ENCODE measurements at regions not wholly inside any gene's neighbourhood (a gene's known extent, or its start where the extent isn't known, plus 50 kb on each side); places are given as distances from the start of the nearest gene placed in this dataset.

DNA sequence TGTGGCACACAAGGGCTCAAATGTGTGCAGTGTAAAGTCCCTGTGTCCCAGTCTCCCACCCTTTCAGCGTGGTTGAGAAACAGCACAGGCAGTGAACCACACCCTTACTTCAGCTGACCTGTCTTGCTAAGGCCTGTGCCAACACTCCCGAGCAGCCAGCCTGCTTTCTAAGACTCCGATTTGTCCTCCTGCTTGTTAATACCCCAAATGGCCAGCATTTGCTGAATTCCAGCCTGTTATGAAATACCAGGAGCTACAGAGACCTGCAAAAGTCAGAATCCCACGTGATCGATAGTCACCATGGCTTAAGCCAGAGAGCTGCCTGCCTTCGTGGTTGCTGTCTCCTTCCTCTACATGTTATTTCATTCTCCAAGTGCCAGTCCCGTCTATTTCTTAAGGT lies 200.5 kb downstream of the FGF9 start:
- H3K4me1 ChIP-seq (ENCODE audit: control insufficient read depth in 3 of 3, insufficient read depth in 3 of 3, low read length in 3 of 3), result no peaks in the 10 kb centered on the region
- no peaks in the 10 kb centered on the region for H3K9me3 ChIP-seq (ENCODE audit: control insufficient read depth in 3 of 3, low read length in 3 of 3)
- no peak overlapping the region for H3K4me3 ChIP-seq (ENCODE audit: low read length in 3 of 3)
- H3K9ac ChIP-seq (ENCODE audit: low read depth in 1 of 3, low read length in 3 of 3), result no peak overlapping the region
- H3K36me3 ChIP-seq (ENCODE audit: control insufficient read depth in 3 of 3, insufficient read depth in 3 of 3, low read length in 3 of 3), result no peaks in the 10 kb centered on the region
- H3K27ac ChIP-seq (ENCODE audit: low read depth, low read length), result no peak overlapping the region
- H3K27me3 ChIP-seq (ENCODE audit: control insufficient read depth in 3 of 3, insufficient read depth in 3 of 3, low read length in 3 of 3), result peaks cover 0 to 3% (median 0%) of the 10 kb centered on the region in 3 donors

DNA sequence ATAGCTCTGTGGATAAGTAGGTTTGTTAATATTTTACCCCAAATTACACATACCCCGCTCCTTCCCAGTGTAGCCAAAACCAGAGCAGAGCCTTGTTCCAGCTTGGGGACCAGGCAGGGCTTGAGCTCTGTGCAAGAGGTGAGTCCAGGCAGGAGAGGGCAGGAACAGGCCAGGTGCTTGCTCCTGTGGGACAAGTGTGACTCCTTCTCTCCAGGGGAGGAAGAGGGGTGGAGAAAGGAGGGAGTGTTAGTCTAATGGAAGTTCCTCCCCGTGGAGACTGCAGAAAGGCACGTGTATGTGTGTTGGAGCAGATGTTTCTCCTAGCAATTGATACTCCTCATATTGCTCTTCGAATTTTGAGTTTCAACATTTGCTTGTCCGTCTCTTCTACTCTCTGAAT lies 201.0 kb downstream of the FGF9 start:
- no peaks in the 10 kb centered on the region for H3K36me3 ChIP-seq (ENCODE audit: control insufficient read depth in 3 of 3, insufficient read depth in 3 of 3, low read length in 3 of 3)
- H3K9me3 ChIP-seq (ENCODE audit: control insufficient read depth in 3 of 3, low read length in 3 of 3), result no peaks in the 10 kb centered on the region
- H3K27me3 ChIP-seq (ENCODE audit: control insufficient read depth in 3 of 3, insufficient read depth in 3 of 3, low read length in 3 of 3), result peaks cover 0 to 3% (median 0%) of the 10 kb centered on the region in 3 donors
- H3K9ac ChIP-seq (ENCODE audit: low read depth in 1 of 3, low read length in 3 of 3), result no peak overlapping the region
- H3K4me1 ChIP-seq (ENCODE audit: control insufficient read depth in 3 of 3, insufficient read depth in 3 of 3, low read length in 3 of 3), result no peaks in the 10 kb centered on the region
- H3K27ac ChIP-seq (ENCODE audit: low read depth, low read length), result no peak overlapping the region
- no peak overlapping the region for H3K4me3 ChIP-seq (ENCODE audit: low read length in 3 of 3)

DNA sequence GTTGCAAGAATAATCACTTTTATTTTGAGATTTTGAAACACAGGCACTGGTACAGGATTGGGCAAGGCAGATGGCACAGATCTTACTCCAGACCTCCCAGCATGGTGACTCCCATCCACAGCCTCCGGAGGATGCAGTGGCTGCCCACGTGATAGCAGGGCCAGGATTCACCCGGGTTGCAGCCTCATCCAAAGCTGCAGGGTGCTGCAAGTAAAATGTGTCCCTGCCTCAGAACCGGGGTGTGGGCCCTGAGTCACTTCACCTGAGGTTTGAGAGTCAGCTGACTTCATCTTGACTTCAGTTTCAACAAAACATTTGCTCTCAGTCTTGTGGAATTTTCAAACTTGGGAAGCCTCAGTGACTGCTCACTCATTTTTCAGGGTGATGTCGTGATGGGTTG lies 201.9 kb downstream of the FGF9 start:
- Histone ChIP-seq H3K4me1 (ENCODE audit: control insufficient read depth in 3 of 3, insufficient read depth in 3 of 3, low read length in 3 of 3) (no peaks in the 10 kb centered on the region), H3K27me3 (ENCODE audit: control insufficient read depth in 3 of 3, insufficient read depth in 3 of 3, low read length in 3 of 3) (peaks cover 0 to 3% (median 0%) of the 10 kb centered on the region in 3 donors), H3K9ac (ENCODE audit: low read depth in 1 of 3, low read length in 3 of 3) (no peak overlapping the region), H3K4me3 (ENCODE audit: low read length in 3 of 3) (no peak overlapping the region), H3K27ac (ENCODE audit: low read depth, low read length) (no peak overlapping the region), H3K36me3 (ENCODE audit: control insufficient read depth in 3 of 3, insufficient read depth in 3 of 3, low read length in 3 of 3) (no peaks in the 10 kb centered on the region), H3K9me3 (ENCODE audit: control insufficient read depth in 3 of 3, low read length in 3 of 3) (no peaks in the 10 kb centered on the region)

DNA sequence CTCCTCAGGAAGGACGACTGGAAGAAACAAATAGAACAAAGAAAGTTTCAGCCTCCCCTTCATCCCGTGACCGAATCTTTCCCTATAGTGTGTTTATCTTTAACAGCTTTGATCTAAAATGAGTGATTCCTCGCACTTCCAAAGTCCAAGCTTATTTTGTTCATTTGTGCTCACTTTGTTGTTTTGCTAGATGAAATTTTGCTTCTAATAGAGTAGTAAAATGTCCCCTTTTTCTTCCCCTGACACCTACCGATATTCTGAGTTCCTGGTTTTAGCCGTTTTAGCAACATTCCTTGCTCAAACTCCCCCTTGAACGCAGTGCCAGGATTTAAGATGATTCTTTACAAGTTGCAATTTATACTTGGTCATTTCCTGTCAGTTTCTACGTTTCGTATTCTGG lies 204.2 kb downstream of the FGF9 start:
- peaks cover 0 to 3% (median 0%) of the 10 kb centered on the region in 3 donors for H3K27me3 ChIP-seq (ENCODE audit: control insufficient read depth in 3 of 3, insufficient read depth in 3 of 3, low read length in 3 of 3)
- no peaks in the 10 kb centered on the region for H3K9me3 ChIP-seq (ENCODE audit: control insufficient read depth in 3 of 3, low read length in 3 of 3)
- H3K4me1 ChIP-seq (ENCODE audit: control insufficient read depth in 3 of 3, insufficient read depth in 3 of 3, low read length in 3 of 3), result no peaks in the 10 kb centered on the region
- H3K9ac ChIP-seq (ENCODE audit: low read depth in 1 of 3, low read length in 3 of 3), result no peak overlapping the region
- no peak overlapping the region for H3K27ac ChIP-seq (ENCODE audit: low read depth, low read length)
- no peaks in the 10 kb centered on the region for H3K36me3 ChIP-seq (ENCODE audit: control insufficient read depth in 3 of 3, insufficient read depth in 3 of 3, low read length in 3 of 3)
- H3K4me3 ChIP-seq (ENCODE audit: low read length in 3 of 3), result no peak overlapping the region

DNA sequence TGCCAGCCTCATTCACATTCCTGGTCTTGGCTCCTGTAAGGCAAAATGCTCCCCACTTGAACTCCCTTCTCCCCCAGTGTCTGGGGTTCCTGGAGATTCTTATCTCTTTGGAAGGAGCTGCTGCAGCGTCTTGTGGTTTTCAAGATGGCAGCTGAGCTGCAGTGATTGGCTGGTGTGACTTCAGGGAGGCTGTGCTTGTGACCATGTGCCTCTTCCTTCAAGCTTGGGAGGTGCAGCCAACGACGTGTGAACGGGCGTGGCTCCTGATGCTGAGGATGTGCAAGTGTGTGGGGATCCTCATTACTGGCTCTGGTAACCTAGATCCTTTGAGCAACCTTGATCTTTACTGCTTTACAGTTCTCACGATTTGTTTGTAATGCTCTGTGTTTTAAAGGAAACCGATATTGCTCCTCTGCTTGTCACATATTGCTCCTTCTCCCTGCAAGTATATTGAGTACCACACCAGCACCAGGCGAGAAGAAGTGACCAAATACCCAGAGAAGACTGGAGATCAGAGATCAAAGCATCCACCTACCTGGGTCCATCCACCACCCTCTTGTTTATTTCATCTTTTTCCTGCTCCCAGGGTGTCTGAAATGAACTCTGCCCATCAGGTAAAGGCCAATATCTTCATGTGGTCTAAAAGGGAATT lies 208.5 kb downstream of the FGF9 start:
- H3K27ac ChIP-seq (ENCODE audit: low read depth, low read length), result no peak overlapping the region
- H3K36me3 ChIP-seq (ENCODE audit: control insufficient read depth in 3 of 3, insufficient read depth in 3 of 3, low read length in 3 of 3), result no peaks in the 10 kb centered on the region
- H3K27me3 ChIP-seq (ENCODE audit: control insufficient read depth in 3 of 3, insufficient read depth in 3 of 3, low read length in 3 of 3), result no peaks in the 10 kb centered on the region
- no peaks in the 10 kb centered on the region for H3K9me3 ChIP-seq (ENCODE audit: control insufficient read depth in 3 of 3, low read length in 3 of 3)
- H3K9ac ChIP-seq (ENCODE audit: low read depth in 1 of 3, low read length in 3 of 3), result no peak overlapping the region
- H3K4me3 ChIP-seq (ENCODE audit: low read length in 3 of 3), result no peak overlapping the region
- H3K4me1 ChIP-seq (ENCODE audit: control insufficient read depth in 3 of 3, insufficient read depth in 3 of 3, low read length in 3 of 3), result no peaks in the 10 kb centered on the region

DNA sequence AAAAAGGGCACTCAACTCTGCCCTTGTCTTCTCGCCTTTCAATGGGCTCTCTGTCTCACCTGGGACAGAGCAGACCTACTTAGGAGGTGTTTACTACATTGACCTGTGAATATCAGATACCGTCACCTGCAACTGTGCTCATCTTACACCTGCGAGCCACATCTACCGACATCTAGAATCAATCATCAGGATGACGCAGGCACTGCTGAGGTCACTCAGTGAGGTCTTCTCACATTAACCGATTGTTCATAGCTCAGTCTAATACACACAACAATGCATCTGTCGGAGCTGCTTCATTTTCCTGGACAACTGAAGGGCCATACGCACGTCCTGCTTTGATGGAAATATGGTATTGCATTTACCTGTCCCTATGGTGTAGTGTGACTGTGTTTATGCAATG lies 211.9 kb downstream of the FGF9 start:
- no peaks in the 10 kb centered on the region for H3K4me1 ChIP-seq (ENCODE audit: control insufficient read depth in 3 of 3, insufficient read depth in 3 of 3, low read length in 3 of 3)
- no peak overlapping the region for H3K4me3 ChIP-seq (ENCODE audit: low read length in 3 of 3)
- H3K9me3 ChIP-seq (ENCODE audit: control insufficient read depth in 3 of 3, low read length in 3 of 3), result no peaks in the 10 kb centered on the region
- H3K27ac ChIP-seq (ENCODE audit: low read depth, low read length), result no peak overlapping the region
- H3K27me3 ChIP-seq (ENCODE audit: control insufficient read depth in 3 of 3, insufficient read depth in 3 of 3, low read length in 3 of 3), result no peaks in the 10 kb centered on the region
- H3K36me3 ChIP-seq (ENCODE audit: control insufficient read depth in 3 of 3, insufficient read depth in 3 of 3, low read length in 3 of 3), result no peaks in the 10 kb centered on the region
- no peak overlapping the region for H3K9ac ChIP-seq (ENCODE audit: low read depth in 1 of 3, low read length in 3 of 3)

DNA sequence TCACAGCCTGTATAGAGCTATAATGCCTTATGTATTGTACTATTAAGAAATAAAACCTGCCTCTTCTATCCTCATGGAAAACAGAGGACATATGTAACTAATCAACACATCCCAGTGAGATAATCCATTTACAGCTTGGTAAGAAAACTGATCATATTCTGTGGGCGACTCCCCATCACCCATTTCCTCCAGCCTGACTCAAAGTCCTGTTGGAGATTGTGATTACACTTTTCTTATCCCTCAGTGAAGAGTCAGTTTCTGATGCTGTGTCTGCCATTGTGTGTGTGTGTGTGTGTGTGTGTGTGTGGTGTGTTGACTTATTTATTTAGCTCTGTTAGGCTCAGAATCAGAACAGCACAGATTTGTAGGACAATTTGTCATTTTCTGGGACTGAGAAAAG lies 212.8 kb downstream of the FGF9 start:
- no peak overlapping the region for H3K4me3 ChIP-seq (ENCODE audit: low read length in 3 of 3)

DNA sequence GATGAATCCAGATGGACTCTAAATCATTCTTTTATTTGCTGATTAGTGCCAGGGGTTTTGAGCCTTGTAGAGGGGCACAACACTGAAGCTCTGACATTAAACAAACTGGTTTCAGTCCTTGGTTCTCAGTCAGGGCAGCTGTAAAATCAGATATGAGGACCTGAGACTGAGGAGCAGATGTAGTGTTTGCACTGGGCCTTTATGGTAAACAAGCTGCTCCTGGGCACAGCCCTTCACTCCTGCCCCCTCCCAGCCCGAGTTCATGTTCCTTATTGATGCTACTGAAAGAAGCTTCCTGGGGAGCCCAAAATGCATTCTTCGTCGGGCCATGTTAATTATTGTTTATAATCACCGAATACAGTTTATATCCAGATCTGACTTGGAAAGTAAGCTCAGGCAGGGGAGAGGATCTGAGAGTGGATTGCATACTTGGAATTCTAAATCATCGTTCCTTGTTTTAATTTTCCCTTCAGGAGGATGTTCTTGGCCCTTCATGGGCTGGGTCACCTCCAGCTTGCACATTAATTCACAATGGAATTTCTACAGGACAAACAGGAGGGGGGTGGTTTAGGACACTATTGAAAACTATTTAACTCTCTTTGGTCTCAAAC lies 213.5 kb downstream of the FGF9 start:
- Histone ChIP-seq H3K36me3 (ENCODE audit: control insufficient read depth in 3 of 3, insufficient read depth in 3 of 3, low read length in 3 of 3) (no peaks in the 10 kb centered on the region), H3K27ac (ENCODE audit: low read depth, low read length) (no peak overlapping the region), H3K9me3 (ENCODE audit: control insufficient read depth in 3 of 3, low read length in 3 of 3) (no peaks in the 10 kb centered on the region), H3K27me3 (ENCODE audit: control insufficient read depth in 3 of 3, insufficient read depth in 3 of 3, low read length in 3 of 3) (no peaks in the 10 kb centered on the region), H3K4me3 (ENCODE audit: low read length in 3 of 3) (no peak overlapping the region), H3K4me1 (ENCODE audit: control insufficient read depth in 3 of 3, insufficient read depth in 3 of 3, low read length in 3 of 3) (no peaks in the 10 kb centered on the region), H3K9ac (ENCODE audit: low read depth in 1 of 3, low read length in 3 of 3) (no peak overlapping the region)

More for the DNA sequence above, 212.8 kb downstream of the FGF9 start:
- Histone ChIP-seq H3K36me3 (ENCODE audit: control insufficient read depth in 3 of 3, insufficient read depth in 3 of 3, low read length in 3 of 3) (no peaks in the 10 kb centered on the region), H3K27ac (ENCODE audit: low read depth, low read length) (no peak overlapping the region), H3K9me3 (ENCODE audit: control insufficient read depth in 3 of 3, low read length in 3 of 3) (no peaks in the 10 kb centered on the region), H3K27me3 (ENCODE audit: control insufficient read depth in 3 of 3, insufficient read depth in 3 of 3, low read length in 3 of 3) (no peaks in the 10 kb centered on the region), H3K9ac (ENCODE audit: low read depth in 1 of 3, low read length in 3 of 3) (no peak overlapping the region), H3K4me1 (ENCODE audit: control insufficient read depth in 3 of 3, insufficient read depth in 3 of 3, low read length in 3 of 3) (no peaks in the 10 kb centered on the region)

DNA sequence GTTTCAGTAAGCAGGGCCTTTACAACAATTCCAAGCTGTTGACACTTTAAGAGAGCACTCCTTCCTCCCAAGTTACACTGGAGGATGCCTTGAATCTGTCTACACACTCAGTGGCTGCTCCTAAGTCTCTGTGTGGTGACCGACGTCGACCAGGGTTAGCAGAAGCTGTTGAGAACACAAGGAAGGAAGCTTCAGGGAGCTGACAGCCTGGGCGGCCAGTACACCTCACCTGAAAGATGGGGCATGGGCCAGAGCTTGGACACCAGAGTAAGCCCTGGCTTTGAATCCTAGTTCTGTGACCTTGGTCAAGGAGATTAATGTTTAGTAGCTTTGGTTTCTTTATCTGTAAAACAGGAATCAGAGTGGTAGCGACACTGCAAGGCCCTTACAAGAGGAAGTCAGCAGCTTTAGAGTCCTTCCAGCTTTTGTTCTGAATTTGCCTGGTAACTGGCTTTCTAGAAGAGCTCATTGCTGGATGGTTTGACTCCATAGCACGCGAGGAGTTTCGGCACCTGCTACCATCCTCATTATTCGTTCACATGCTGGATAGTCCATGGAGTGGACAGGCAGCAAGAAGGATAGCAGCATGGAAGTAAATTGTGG lies 214.2 kb downstream of the FGF9 start:
- Histone ChIP-seq H3K9ac (ENCODE audit: low read depth in 1 of 3, low read length in 3 of 3) (no peak overlapping the region), H3K4me3 (ENCODE audit: low read length in 3 of 3) (no peak overlapping the region), H3K27me3 (ENCODE audit: control insufficient read depth in 3 of 3, insufficient read depth in 3 of 3, low read length in 3 of 3) (no peaks in the 10 kb centered on the region), H3K9me3 (ENCODE audit: control insufficient read depth in 3 of 3, low read length in 3 of 3) (no peaks in the 10 kb centered on the region), H3K36me3 (ENCODE audit: control insufficient read depth in 3 of 3, insufficient read depth in 3 of 3, low read length in 3 of 3) (no peaks in the 10 kb centered on the region), H3K27ac (ENCODE audit: low read depth, low read length) (no peak overlapping the region), H3K4me1 (ENCODE audit: control insufficient read depth in 3 of 3, insufficient read depth in 3 of 3, low read length in 3 of 3) (no peaks in the 10 kb centered on the region)

DNA sequence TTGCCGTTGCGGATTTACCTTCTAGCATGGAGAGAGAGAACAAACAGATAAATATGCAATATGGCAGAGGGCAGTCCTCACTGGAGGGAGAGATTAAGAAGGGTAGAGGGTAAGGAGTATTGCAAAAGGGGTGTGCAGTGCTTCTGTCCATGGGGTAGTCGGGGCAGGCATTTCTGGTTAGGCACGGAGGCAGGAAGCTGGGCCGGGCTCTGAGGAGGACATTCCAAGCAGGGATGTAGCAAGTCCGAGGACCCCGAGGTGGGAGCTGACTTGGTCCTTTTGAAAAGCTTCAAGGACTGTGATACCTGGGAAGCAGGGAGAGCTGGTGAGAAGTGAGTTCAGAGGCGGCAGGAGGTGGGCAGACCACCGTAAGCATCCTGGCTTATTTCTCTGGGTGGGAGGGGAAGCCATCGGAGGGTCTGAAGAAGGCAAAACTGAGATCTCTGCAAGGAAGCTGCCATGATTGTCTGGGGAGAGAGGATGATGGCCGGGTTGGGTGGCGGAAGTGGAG lies 214.9 kb downstream of the FGF9 start:
- Histone ChIP-seq H3K9me3 (ENCODE audit: control insufficient read depth in 3 of 3, low read length in 3 of 3) (no peaks in the 10 kb centered on the region), H3K27me3 (ENCODE audit: control insufficient read depth in 3 of 3, insufficient read depth in 3 of 3, low read length in 3 of 3) (no peaks in the 10 kb centered on the region), H3K36me3 (ENCODE audit: control insufficient read depth in 3 of 3, insufficient read depth in 3 of 3, low read length in 3 of 3) (no peaks in the 10 kb centered on the region), H3K4me1 (ENCODE audit: control insufficient read depth in 3 of 3, insufficient read depth in 3 of 3, low read length in 3 of 3) (no peaks in the 10 kb centered on the region), H3K9ac (ENCODE audit: low read depth in 1 of 3, low read length in 3 of 3) (no peak overlapping the region), H3K27ac (ENCODE audit: low read depth, low read length) (no peak overlapping the region), H3K4me3 (ENCODE audit: low read length in 3 of 3) (no peak overlapping the region)

Measured in skeletal muscle tissue (tissue), 3 donors.